ENCODE measurements at regions not wholly inside any gene's neighbourhood (a gene's known extent, or its start where the extent isn't known, plus 50 kb on each side); places are given as distances from the start of the nearest gene placed in this dataset.

- H3K27ac ChIP-seq (ENCODE audit: low read length), result no peak overlapping the region
- POLR2A ChIA-PET, result no interaction called here
- H3K36me3 Mint-ChIP-seq, result no peaks in the 10 kb centered on the region
- CTCF ChIA-PET, result no interaction called here
- H3K4me3 ChIP-seq (ENCODE audit: control insufficient read depth in 1 of 2, extremely low read depth in 1 of 2, low read length in 1 of 2), result no peak overlapping the region
- DNase-seq (no peak), ATAC-seq (replicated peaks in 1 of 4) (no peak)
- no peak overlapping the region for H3K4me3 Mint-ChIP-seq
- H3K36me3 ChIP-seq (ENCODE audit: control insufficient read depth in 2 of 2, extremely low read depth in 1 of 2, insufficient read depth in 1 of 2, low read length in 1 of 2), result no peaks in the 10 kb centered on the region
- no peaks in the 10 kb centered on the region for H3K9me3 ChIP-seq
- H3K9me3 Mint-ChIP-seq, result peaks cover 6 to 11% (median 8%) of the 10 kb centered on the region in 3 donors
- H3K4me1 Mint-ChIP-seq, result no peaks in the 10 kb centered on the region
- no peak overlapping the region for H3K27ac Mint-ChIP-seq
- no peaks in the 10 kb centered on the region for H3K4me1 ChIP-seq (ENCODE audit: control insufficient read depth in 1 of 2, extremely low read depth in 1 of 2, insufficient read depth in 2 of 2, low read length in 2 of 2)
- no peaks in the 10 kb centered on the region for H3K27me3 Mint-ChIP-seq
- H3K27me3 ChIP-seq (replicated peaks in 1 of 2; ENCODE audit: control insufficient read depth in 2 of 2, extremely low read depth in 1 of 2, insufficient read depth in 2 of 2, low read length in 1 of 2), result no peaks in the 10 kb centered on the region
Observed at GRCh38 chr14:80446356-80446755, 235.1 kb upstream of the DIO2 start.

GRCh38 chr14:80445605-80446004 lies 234.3 kb upstream of the DIO2 start:
- ChIA-PET CTCF (no interaction called here), POLR2A (no interaction called here)
- H3K4me1 ChIP-seq (ENCODE audit: control insufficient read depth in 1 of 2, extremely low read depth in 1 of 2, insufficient read depth in 2 of 2, low read length in 2 of 2), result no peaks in the 10 kb centered on the region
- Mint-ChIP-seq H3K9me3 (peaks cover 3 to 8% (median 5%) of the 10 kb centered on the region in 3 donors), H3K27ac (no peak overlapping the region), H3K4me1 (no peaks in the 10 kb centered on the region), H3K36me3 (no peaks in the 10 kb centered on the region), H3K27me3 (no peaks in the 10 kb centered on the region), H3K4me3 (no peak overlapping the region)
- H3K27ac ChIP-seq (ENCODE audit: low read length), result no peak overlapping the region
- no peak overlapping the region for H3K4me3 ChIP-seq (ENCODE audit: control insufficient read depth in 1 of 2, extremely low read depth in 1 of 2, low read length in 1 of 2)
- WGBS (ENCODE audit: insufficient coverage), result 76% methylated on average over 3 of the region's 3 CpGs
- H3K27me3 ChIP-seq (replicated peaks in 1 of 2; ENCODE audit: control insufficient read depth in 2 of 2, extremely low read depth in 1 of 2, insufficient read depth in 2 of 2, low read length in 1 of 2), result no peaks in the 10 kb centered on the region
- no peak for ATAC-seq (replicated peaks in 1 of 4)
- no peaks in the 10 kb centered on the region for H3K9me3 ChIP-seq
- H3K36me3 ChIP-seq (ENCODE audit: control insufficient read depth in 2 of 2, extremely low read depth in 1 of 2, insufficient read depth in 1 of 2, low read length in 1 of 2), result no peaks in the 10 kb centered on the region
- DNase-seq, result no peak

GRCh38 chr14:80434574-80435321 lies 223.4 kb upstream of the DIO2 start:
- Mint-ChIP-seq H3K27me3 (no peaks in the 10 kb centered on the region), H3K9me3 (peaks cover 8 to 23% (median 17%) of the 10 kb centered on the region in 3 donors), H3K36me3 (no peaks in the 10 kb centered on the region), H3K4me3 (no peak overlapping the region), H3K27ac (no peak overlapping the region), H3K4me1 (no peaks in the 10 kb centered on the region)
- no peaks in the 10 kb centered on the region for H3K9me3 ChIP-seq
- H3K4me1 ChIP-seq (ENCODE audit: control insufficient read depth in 1 of 2, extremely low read depth in 1 of 2, insufficient read depth in 2 of 2, low read length in 2 of 2), result no peaks in the 10 kb centered on the region
- WGBS (ENCODE audit: insufficient coverage), result 100% methylated on average over 1 of the region's 1 CpG
- ATAC-seq (replicated peaks in 1 of 4) (no peak), DNase-seq (no peak)
- ChIA-PET CTCF (interaction anchor here in 1 of 2 donors (0.6 kb wide), 1 partner anchor 1528 kb away, joined by 3 read pairs; no protein-coding TSS in a partner anchor), POLR2A (no interaction called here)
- no peak overlapping the region for H3K4me3 ChIP-seq (ENCODE audit: control insufficient read depth in 1 of 2, extremely low read depth in 1 of 2, low read length in 1 of 2)
- no peaks in the 10 kb centered on the region for H3K36me3 ChIP-seq (ENCODE audit: control insufficient read depth in 2 of 2, extremely low read depth in 1 of 2, insufficient read depth in 1 of 2, low read length in 1 of 2)
- no peak overlapping the region for H3K27ac ChIP-seq (ENCODE audit: low read length)
- no peaks in the 10 kb centered on the region for H3K27me3 ChIP-seq (replicated peaks in 1 of 2; ENCODE audit: control insufficient read depth in 2 of 2, extremely low read depth in 1 of 2, insufficient read depth in 2 of 2, low read length in 1 of 2)

DNA sequence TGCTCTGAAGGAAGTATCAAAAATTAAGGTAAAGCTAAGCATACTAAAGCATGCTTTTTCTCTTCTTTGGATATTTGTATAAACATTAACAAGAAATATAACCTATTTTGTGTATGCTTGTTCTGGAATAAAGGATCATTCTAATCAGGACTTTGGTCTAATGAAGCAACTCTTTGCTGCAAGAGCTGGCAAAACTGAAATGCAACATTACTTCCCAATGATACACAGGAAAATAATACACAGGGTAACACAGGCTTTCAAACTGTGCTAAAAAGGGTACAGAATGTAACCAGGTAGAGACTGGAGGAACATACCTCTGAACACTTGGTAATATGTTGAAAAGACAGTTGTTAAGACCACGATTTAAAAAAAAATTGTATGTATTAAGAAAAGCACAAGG lies 222.5 kb upstream of the DIO2 start:
- H3K9me3 Mint-ChIP-seq, result peaks cover 3 to 15% (median 13%) of the 10 kb centered on the region in 3 donors
- Histone ChIP-seq H3K9me3 (no peaks in the 10 kb centered on the region), H3K4me1 (ENCODE audit: control insufficient read depth in 1 of 2, extremely low read depth in 1 of 2, insufficient read depth in 2 of 2, low read length in 2 of 2) (no peaks in the 10 kb centered on the region), H3K27ac (ENCODE audit: low read length) (no peak overlapping the region), H3K36me3 (ENCODE audit: control insufficient read depth in 2 of 2, extremely low read depth in 1 of 2, insufficient read depth in 1 of 2, low read length in 1 of 2) (no peaks in the 10 kb centered on the region), H3K4me3 (ENCODE audit: control insufficient read depth in 1 of 2, extremely low read depth in 1 of 2, low read length in 1 of 2) (no peak overlapping the region), H3K27me3 (replicated peaks in 1 of 2; ENCODE audit: control insufficient read depth in 2 of 2, extremely low read depth in 1 of 2, insufficient read depth in 2 of 2, low read length in 1 of 2) (no peaks in the 10 kb centered on the region)
- DNase-seq (no peak), ATAC-seq (replicated peaks in 1 of 4) (no peak)
- H3K36me3 Mint-ChIP-seq, result no peaks in the 10 kb centered on the region
- WGBS (ENCODE audit: insufficient coverage), result no CpG with 5 or more reads among the region's 1 CpG
- no peaks in the 10 kb centered on the region for H3K4me1 Mint-ChIP-seq
- H3K4me3 Mint-ChIP-seq, result no peak overlapping the region
- H3K27me3 Mint-ChIP-seq, result no peaks in the 10 kb centered on the region
- CTCF ChIA-PET, result interaction anchor here in 1 of 2 donors (0.6 kb wide), 1 partner anchor 1527 kb away, joined by 3 read pairs; no protein-coding TSS in a partner anchor
- H3K27ac Mint-ChIP-seq, result no peak overlapping the region
- POLR2A ChIA-PET, result no interaction called here

DNA sequence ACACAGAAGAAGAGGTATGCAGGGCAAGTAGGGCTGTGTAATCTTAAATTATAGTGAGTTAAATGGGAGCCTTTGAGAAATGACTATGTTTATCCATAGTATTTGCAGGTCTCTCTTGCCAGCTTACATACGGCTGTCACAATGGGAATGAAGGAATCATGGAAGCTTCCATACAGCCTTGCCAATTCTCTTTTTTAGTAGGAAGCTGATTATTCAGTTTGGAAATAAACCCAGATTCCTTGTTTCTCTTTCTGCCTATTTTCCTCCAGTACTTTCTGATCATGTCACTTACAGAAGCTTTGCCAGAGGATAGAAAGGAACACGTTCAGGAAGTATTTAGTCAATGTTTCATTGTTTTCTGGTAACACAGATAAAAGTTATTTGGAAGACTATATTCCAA lies 217.4 kb upstream of the DIO2 start:
- ATAC-seq (replicated peaks in 1 of 4) (no peak), DNase-seq (no peak)
- Mint-ChIP-seq H3K36me3 (no peaks in the 10 kb centered on the region), H3K27ac (no peak overlapping the region), H3K9me3 (no peaks in the 10 kb centered on the region), H3K27me3 (no peaks in the 10 kb centered on the region), H3K4me3 (no peak overlapping the region), H3K4me1 (no peaks in the 10 kb centered on the region)
- Histone ChIP-seq H3K27ac (ENCODE audit: low read length) (no peak overlapping the region), H3K36me3 (ENCODE audit: control insufficient read depth in 2 of 2, extremely low read depth in 1 of 2, insufficient read depth in 1 of 2, low read length in 1 of 2) (no peaks in the 10 kb centered on the region), H3K4me1 (ENCODE audit: control insufficient read depth in 1 of 2, extremely low read depth in 1 of 2, insufficient read depth in 2 of 2, low read length in 2 of 2) (no peaks in the 10 kb centered on the region), H3K9me3 (no peaks in the 10 kb centered on the region), H3K4me3 (ENCODE audit: control insufficient read depth in 1 of 2, extremely low read depth in 1 of 2, low read length in 1 of 2) (no peak overlapping the region), H3K27me3 (replicated peaks in 1 of 2; ENCODE audit: control insufficient read depth in 2 of 2, extremely low read depth in 1 of 2, insufficient read depth in 2 of 2, low read length in 1 of 2) (no peaks in the 10 kb centered on the region)
- POLR2A ChIA-PET, result no interaction called here
- CTCF ChIA-PET, result no interaction called here
- whole genome bisulfite sequencing (ENCODE audit: insufficient coverage), result 100% methylated on average over 1 of the region's 2 CpGs

DNA sequence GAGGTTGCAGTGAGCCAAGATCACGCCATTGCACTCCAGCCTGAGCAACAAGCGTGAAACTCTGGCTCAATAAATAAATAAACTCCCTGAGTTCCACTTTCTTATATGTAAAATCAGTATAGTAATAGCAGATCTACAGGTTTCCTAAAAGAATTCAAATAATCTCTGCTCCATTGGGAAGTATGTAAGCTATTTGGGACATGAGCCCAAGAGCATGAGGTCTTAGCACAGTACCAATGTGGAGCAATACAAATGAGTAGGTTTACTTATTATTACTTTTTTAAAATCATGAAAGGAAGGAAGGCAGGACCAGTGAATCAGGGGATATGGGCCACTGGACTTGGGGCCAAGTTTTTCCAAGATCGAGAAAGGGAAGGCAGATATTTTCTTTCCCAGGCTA lies 216.9 kb upstream of the DIO2 start:
- H3K4me1 ChIP-seq (ENCODE audit: control insufficient read depth in 1 of 2, extremely low read depth in 1 of 2, insufficient read depth in 2 of 2, low read length in 2 of 2), result no peaks in the 10 kb centered on the region
- H3K36me3 ChIP-seq (ENCODE audit: control insufficient read depth in 2 of 2, extremely low read depth in 1 of 2, insufficient read depth in 1 of 2, low read length in 1 of 2), result no peaks in the 10 kb centered on the region
- WGBS (ENCODE audit: insufficient coverage), result no CpG with 5 or more reads among the region's 3 CpGs
- no peaks in the 10 kb centered on the region for H3K4me1 Mint-ChIP-seq
- ATAC-seq (replicated peaks in 1 of 4) (no peak), DNase-seq (no peak)
- no peak overlapping the region for H3K4me3 Mint-ChIP-seq
- CTCF ChIA-PET, result no interaction called here
- POLR2A ChIA-PET, result no interaction called here
- no peaks in the 10 kb centered on the region for H3K27me3 Mint-ChIP-seq
- no peaks in the 10 kb centered on the region for H3K9me3 ChIP-seq
- H3K4me3 ChIP-seq (ENCODE audit: control insufficient read depth in 1 of 2, extremely low read depth in 1 of 2, low read length in 1 of 2), result no peak overlapping the region
- H3K9me3 Mint-ChIP-seq, result no peaks in the 10 kb centered on the region
- no peak overlapping the region for H3K27ac ChIP-seq (ENCODE audit: low read length)
- H3K36me3 Mint-ChIP-seq, result no peaks in the 10 kb centered on the region
- H3K27ac Mint-ChIP-seq, result no peak overlapping the region
- H3K27me3 ChIP-seq (replicated peaks in 1 of 2; ENCODE audit: control insufficient read depth in 2 of 2, extremely low read depth in 1 of 2, insufficient read depth in 2 of 2, low read length in 1 of 2), result no peaks in the 10 kb centered on the region

DNA sequence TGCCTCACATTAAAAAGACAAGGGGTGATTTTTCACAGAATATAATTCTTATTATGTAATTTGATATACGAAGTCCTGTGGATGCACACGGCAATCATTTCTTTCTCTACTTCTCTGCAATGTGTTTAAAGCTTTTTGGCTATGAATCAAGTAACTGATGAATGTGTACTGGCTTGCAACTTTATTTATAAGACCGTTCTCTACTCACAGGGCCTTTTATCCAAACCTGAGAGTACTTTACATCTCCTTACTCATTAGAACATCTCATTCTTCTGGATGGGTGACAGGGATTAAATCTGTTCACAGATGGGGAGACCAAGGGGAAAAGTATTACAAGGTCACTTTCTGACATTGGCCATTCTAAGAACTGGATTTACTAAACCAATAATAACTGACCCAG lies 215.8 kb upstream of the DIO2 start:
- Histone ChIP-seq H3K9me3 (no peaks in the 10 kb centered on the region), H3K4me3 (ENCODE audit: control insufficient read depth in 1 of 2, extremely low read depth in 1 of 2, low read length in 1 of 2) (no peak overlapping the region), H3K36me3 (ENCODE audit: control insufficient read depth in 2 of 2, extremely low read depth in 1 of 2, insufficient read depth in 1 of 2, low read length in 1 of 2) (no peaks in the 10 kb centered on the region), H3K27ac (ENCODE audit: low read length) (no peak overlapping the region), H3K4me1 (ENCODE audit: control insufficient read depth in 1 of 2, extremely low read depth in 1 of 2, insufficient read depth in 2 of 2, low read length in 2 of 2) (no peaks in the 10 kb centered on the region), H3K27me3 (replicated peaks in 1 of 2; ENCODE audit: control insufficient read depth in 2 of 2, extremely low read depth in 1 of 2, insufficient read depth in 2 of 2, low read length in 1 of 2) (peaks cover 0 to 3% of the 10 kb centered on the region in 2 experiments)
- no peaks in the 10 kb centered on the region for H3K4me1 Mint-ChIP-seq
- no peaks in the 10 kb centered on the region for H3K27me3 Mint-ChIP-seq
- ATAC-seq (replicated peaks in 1 of 4) (no peak), DNase-seq (no peak)
- no peaks in the 10 kb centered on the region for H3K9me3 Mint-ChIP-seq
- no CpG with 5 or more reads among the region's 3 CpGs for WGBS (ENCODE audit: insufficient coverage)
- H3K27ac Mint-ChIP-seq, result no peak overlapping the region
- ChIA-PET POLR2A (no interaction called here), CTCF (no interaction called here)
- no peaks in the 10 kb centered on the region for H3K36me3 Mint-ChIP-seq
- no peak overlapping the region for H3K4me3 Mint-ChIP-seq

Data from T-cell (primary cell).